ENCODE measurements at regions not wholly inside any gene's neighbourhood (a gene's known extent, or its start where the extent isn't known, plus 50 kb on each side); places are given as distances from the start of the nearest gene placed in this dataset.

- POLR2A ChIA-PET: no interaction called here
These were observed 156.5 kb downstream of the TFAP2A start for GRCh38 chr6:10258341-10258740.

More at GRCh38 chr6:10258341-10258740, 156.5 kb downstream of the TFAP2A start:
- Histone ChIP-seq H3K9ac (ENCODE audit: insufficient read depth, low read depth, low read length) (no peak overlapping the region), H4K20me1 (ENCODE audit: insufficient read depth, low read length) (no peaks in the 10 kb centered on the region), H3K79me2 (ENCODE audit: insufficient read depth, low read length) (no peaks in the 10 kb centered on the region), H3K4me1 (ENCODE audit: insufficient read depth, low read length) (no peaks in the 10 kb centered on the region), H3K27ac (ENCODE audit: extremely low read length, insufficient read depth, low read length) (no peak overlapping the region), H3K4me3 (replicated peaks in 1 of 3; ENCODE audit: insufficient read depth in 1 of 3, low read depth in 2 of 3, low read length in 3 of 3) (no peak overlapping the region), H3K4me2 (ENCODE audit: low read depth, low read length) (no peak overlapping the region), H3K27me3 (ENCODE audit: control insufficient read depth in 1 of 2, insufficient read depth in 2 of 2, low read length in 2 of 2) (no peaks in the 10 kb centered on the region), H3K36me3 (replicated peaks in 1 of 2; ENCODE audit: control insufficient read depth in 1 of 2, insufficient read depth in 2 of 2, low read length in 2 of 2) (no peaks in the 10 kb centered on the region), H2AFZ (ENCODE audit: low read length) (no peak overlapping the region), H3K9me3 (ENCODE audit: low read length) (peaks cover 8% of the 10 kb centered on the region)
- FAIRE-seq (no peak), ATAC-seq (no peak), DNase-seq (ENCODE audit: low spot score) (no peak)
- no peak for TF ChIP-seq MEIS2 (CRISPR knock-in tag; IDR thresholded peaks at IDR 0.05)
- no peak for TF ChIP-seq ZBTB20 (CRISPR knock-in tag; IDR thresholded peaks at IDR 0.05; ENCODE audit: borderline replicate concordance, low read depth)
- TF ChIP-seq ZNF7 (CRISPR knock-in tag; IDR thresholded peaks at IDR 0.05): no peak
- no peak for TF ChIP-seq ZNF713 (CRISPR knock-in tag; IDR thresholded peaks at IDR 0.05)
- TF ChIP-seq ZNF496 (CRISPR knock-in tag; IDR thresholded peaks at IDR 0.05; ENCODE audit: insufficient replicate concordance): no peak
- TF ChIP-seq ZNF652 (CRISPR knock-in tag; IDR thresholded peaks at IDR 0.05; ENCODE audit: borderline replicate concordance, low read depth): no peak
- TF ChIP-seq ATF2 (CRISPR knock-in tag; IDR thresholded peaks at IDR 0.05): no peak
- no peak for TF ChIP-seq ZNF207 (IDR thresholded peaks at IDR 0.05; ENCODE audit: borderline replicate concordance)
- no peak for TF ChIP-seq FOXK1 (CRISPR knock-in tag; IDR thresholded peaks at IDR 0.05; ENCODE audit: borderline replicate concordance, low read depth)
- TF ChIP-seq U2AF1 (optimal IDR thresholded peaks at IDR 0.05; ENCODE audit: low read depth, low read length): no peak
- no peak for TF ChIP-seq ZNF691 (CRISPR knock-in tag; IDR thresholded peaks at IDR 0.05; ENCODE audit: borderline replicate concordance, low read depth)
- no peak for TF ChIP-seq SALL1 (CRISPR knock-in tag; IDR thresholded peaks at IDR 0.05)
- no peak for TF ChIP-seq SMAD3 (CRISPR knock-in tag; IDR thresholded peaks at IDR 0.05)
- no peak for TF ChIP-seq ZNF296 (CRISPR knock-in tag; conservative IDR thresholded peaks at IDR 0.05)
- intact Hi-C loops (cut with micrococcal nuclease; ENCODE audit: unreplicated experiment): no loop called here
- CTCF ChIA-PET (ENCODE audit: low intra/inter-chr PET ratio, low total read pairs): no interaction called here
- 0% methylated on average over 1 of the region's 1 CpG for WGBS (ENCODE audit: low lambda C conversion rate)
- in situ Hi-C loops (cut with HindIII; ENCODE audit: extremely low pct_ligation_motif_present, low pct_unique_long_range_greater_than_20kb): loop anchor here (10.0 kb wide), 1 partner anchor 176 kb away; no protein-coding TSS in a partner anchor
- no TSS peak for BruUV-seq (replicated peaks)

All from HepG2 (cell line).